NCI-H2227 treated with DMSO at 0.1 percent for 48 hours (cell line): ENCODE measurements at regions not wholly inside any gene's neighbourhood (a gene's known extent, or its start where the extent isn't known, plus 50 kb on each side); places are given as distances from the start of the nearest gene placed in this dataset.

Experiments used
- DNase-seq: peaks from one replicate; lab custom pipeline; 2025; lab: John Stamatoyannopoulos, UW

- no peak for DNase-seq
These were observed 203.3 kb downstream of the COG6 start for GRCh38 chr13:39858794-39859193.

DNA sequence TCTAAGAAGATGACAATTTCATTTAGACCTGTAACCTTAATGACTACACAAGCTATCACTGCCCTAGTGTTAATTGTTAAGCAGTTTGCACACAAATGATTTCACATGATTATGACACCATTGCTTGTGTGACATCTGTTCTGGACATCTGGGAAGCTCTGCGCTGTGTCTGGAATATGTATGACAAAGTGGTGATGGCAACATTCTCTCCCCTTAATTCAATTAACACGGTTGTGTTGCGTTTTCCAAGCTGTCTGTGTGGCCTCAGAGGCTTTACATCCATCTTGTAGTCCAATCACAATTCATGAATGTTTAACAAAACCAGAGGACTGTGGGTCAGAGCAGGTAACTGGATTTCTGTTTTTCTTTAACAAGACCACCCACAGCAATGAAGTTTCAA lies 204.4 kb downstream of the COG6 start:
- DNase-seq = no peak

- DNase-seq = no peak
These were observed 207.4 kb downstream of the COG6 start for GRCh38 chr13:39862900-39863299.

GRCh38 chr13:39864221-39864620 lies 208.8 kb downstream of the COG6 start:
- DNase-seq = no peak

- no peak for DNase-seq
These were observed 211.3 kb downstream of the COG6 start for GRCh38 chr13:39866722-39867121.

DNA sequence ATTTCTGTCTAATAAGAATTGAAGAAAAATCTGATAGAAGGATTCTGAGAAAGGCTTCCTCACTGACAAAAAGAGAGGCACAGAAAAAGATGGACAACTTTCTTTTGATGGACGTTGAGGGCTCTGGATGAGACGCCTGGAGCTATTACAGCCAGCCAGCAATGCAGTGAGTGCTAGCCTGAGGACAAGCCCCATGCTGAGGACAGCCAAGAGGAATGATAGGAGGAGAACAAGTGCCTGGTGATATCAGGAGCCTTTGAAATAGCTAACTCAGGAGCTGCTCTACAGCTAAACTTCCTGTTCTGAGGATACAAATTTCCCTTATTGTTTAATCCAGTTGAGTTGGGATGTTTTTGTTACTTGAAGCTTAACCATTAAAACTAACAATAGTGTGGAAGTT lies 212.3 kb downstream of the COG6 start:
- DNase-seq = no peak

GRCh38 chr13:39870197-39870747 lies 214.8 kb downstream of the COG6 start:
- DNase-seq = no peak

DNA sequence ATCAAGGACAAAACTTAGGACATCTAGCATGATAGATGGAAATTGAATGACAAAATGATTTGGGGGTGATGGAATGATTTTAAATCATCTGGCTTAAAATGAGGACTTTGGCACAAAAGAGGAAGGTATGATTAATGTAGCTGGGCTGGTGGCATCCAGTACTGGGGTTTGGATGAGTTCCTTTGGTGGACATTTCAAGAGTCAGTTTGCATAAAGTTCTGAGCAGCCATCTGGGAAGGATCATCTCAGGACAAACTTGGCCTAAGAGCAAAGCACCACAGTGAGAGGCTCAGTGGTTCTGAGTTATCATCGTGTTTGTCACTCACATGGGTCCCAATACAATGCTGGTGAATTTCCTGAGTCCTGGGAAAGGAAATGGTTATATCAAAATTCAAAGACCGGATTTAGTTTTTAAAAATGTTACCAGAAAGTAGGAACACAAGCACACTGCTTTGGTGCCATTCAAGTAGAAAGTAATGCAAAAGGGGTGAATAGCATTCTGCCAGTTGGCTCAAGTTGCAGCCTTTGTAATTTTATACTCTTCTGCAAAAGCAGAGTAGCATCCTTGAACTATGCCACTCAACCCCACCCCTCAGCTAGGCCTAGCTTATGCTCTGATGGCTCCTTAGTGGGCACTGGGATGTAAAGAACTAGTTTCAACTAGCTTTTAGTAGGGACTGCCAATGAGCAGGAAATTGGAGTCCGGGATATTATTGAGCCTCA lies 219.0 kb downstream of the COG6 start:
- no peak for DNase-seq

- DNase-seq = no peak
These were observed 219.9 kb downstream of the COG6 start for GRCh38 chr13:39875111-39875987.

DNA sequence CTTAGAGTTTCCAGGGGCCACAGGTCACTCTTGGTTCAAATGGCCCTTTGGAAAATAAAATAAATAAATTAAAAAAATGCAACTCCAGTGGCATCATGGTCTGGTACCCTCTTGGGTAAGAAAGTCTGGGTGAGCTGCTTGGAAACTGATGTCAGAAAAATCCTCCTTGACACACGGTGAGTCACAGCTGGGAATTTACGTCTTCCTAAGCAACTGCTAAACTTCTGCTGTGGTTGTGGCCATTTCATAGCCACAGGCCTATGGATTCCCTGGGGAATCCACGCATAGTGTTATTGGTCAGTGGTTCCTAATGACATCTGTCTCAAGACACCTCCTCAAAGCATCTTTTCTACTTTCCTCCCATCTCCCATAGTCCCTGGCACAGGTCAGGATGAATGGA lies 220.8 kb downstream of the COG6 start:
- DNase-seq = no peak

GRCh38 chr13:39877134-39877533 lies 221.7 kb downstream of the COG6 start:
- DNase-seq = no peak

DNA sequence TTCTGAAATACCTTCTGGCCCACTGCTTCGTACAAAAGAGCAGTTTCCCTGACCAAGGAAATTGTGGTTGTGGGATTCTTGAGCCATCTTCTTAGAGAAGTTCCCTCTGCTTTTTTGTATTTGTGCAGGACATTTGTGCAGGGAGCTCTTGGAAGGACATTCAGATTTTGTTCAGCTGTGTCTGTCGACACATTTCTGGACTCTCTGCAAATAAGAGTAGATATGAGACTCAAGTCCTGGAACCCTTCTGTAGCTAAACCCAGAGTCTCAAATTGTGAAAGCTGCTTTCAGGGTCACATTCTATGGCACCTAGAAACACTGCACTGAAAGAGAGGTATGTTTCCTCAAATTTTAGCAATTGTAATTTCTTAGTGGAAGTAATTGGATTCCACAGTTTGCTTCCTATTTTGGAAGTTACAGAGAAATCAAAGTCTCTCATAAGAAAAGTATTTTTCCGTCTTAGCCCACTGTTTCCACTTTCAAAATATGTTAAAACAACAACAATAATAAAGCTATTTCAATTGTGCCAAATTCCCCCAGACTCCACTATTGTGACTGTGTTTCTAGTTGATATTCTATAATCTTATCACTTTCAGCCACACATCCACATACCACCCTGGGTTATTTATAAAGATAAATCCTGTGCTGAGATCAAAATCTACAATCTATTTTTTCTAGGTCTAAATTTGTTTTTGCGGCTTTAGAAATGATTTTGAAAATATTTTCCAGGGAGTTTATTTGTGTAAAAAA lies 224.0 kb downstream of the COG6 start:
- no peak for DNase-seq

DNA sequence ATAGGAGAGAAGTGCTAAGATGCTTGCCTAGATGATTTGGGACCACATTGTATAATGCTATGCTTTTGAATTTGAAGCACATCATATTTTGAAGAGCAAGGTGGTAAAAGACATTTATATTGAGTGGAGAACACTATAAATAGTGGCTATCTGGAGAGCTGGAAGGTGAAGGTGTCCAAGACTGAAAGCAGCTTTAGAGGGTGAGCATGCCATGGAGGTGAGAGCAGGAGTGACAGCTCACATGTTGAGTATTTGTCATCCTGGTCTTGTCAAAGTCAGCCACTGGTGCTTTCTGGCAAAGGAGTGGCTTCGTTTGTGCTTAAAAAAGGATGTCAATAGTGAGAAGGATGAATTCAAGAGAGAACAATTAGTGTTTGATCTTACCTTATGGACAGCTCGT lies 225.9 kb downstream of the COG6 start:
- DNase-seq = no peak

- DNase-seq = no peak
These were observed 226.4 kb downstream of the COG6 start for GRCh38 chr13:39881887-39882286.

GRCh38 chr13:39884166-39884565 lies 228.7 kb downstream of the COG6 start:
- DNase-seq = no peak

GRCh38 chr13:39886336-39886735 lies 230.9 kb downstream of the COG6 start:
- DNase-seq = no peak

- no peak for DNase-seq
These were observed 231.9 kb downstream of the COG6 start for GRCh38 chr13:39887387-39887786.

DNA sequence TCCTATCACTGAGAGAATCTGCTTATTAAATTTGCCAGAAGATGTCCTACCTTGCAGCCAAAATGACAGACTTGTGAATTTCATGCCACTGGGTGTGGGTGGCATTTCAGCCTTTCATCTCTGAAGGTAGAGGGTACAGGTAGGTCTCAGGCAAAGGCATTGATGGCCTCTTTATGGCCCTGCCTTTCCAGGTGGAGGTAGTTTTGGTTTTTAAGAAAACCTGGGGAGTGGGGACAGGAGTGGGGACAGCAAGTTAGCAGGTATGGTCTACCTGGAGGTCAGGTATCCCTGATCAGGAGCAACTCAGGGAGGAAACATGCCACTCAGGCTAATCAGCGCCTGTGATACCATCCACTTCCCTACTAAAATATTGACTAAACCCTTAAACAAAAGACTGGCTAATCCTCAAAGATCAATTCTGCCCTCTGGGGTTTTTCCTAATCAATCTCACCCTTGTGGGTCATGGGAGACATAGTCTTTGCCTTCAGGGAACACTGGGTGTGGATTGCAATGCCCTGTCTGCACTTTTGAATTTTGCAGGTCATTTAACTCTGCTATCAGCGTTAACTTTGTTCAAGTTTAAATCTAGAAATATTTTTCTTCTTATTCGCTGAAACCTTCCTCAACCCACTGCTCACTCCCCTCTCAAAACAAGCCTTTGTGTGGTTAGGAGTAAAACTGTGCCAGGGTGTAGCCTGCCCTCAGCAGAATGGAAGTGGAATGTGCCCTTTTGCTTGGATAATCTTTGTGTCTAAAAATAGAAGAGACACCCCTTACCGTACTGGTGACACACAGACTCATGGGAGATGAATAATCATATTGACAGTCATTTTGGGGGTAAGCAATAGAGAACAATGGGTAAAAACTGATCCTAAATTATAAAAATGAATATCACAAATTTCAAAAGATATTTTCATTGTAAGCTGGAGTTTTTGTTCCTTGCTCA lies 233.7 kb downstream of the COG6 start:
- DNase-seq = no peak

DNA sequence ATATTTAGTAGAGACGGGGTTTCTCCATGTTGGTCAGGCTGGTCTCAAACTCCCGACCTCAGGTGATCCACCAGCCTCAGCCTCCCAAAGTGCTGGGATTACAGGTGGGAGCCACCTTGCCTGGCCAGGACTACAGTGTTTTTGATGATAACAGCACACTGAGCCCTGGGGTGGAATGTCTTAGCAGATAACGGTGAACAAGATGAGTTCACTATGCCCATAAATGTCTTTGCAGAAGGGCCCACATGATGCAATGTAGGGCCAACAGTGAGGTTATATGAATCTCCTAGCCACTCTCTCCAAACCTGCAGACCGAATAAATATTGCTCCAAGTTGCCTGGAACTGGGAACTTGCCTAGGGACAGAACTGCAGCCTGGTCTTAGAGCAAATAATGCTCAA lies 235.1 kb downstream of the COG6 start:
- DNase-seq = no peak

GRCh38 chr13:39892721-39893685 lies 237.5 kb downstream of the COG6 start:
- DNase-seq = no peak
